BLaER1 (cell line): ENCODE measurements at regions not wholly inside any gene's neighbourhood (a gene's known extent, or its start where the extent isn't known, plus 50 kb on each side); places are given as distances from the start of the nearest gene placed in this dataset.
"Not testable (repeated sequence)": the region's sequence is repeated elsewhere in the genome, so short reads cannot be mapped to it uniquely, and the experiment has no call there.

Experiments used
- H3K27ac ChIP-seq: shearing (Covaris generic); formaldehyde crosslinking; 2 replicates; pipeline ENCODE4 v1.8.1; 2022
- H3K27me3 ChIP-seq: shearing (Covaris generic); formaldehyde crosslinking; 2 replicates; pipeline ENCODE4 v1.8.1; 2022
- H3K36me3 ChIP-seq: shearing (Covaris generic); formaldehyde crosslinking; 2 replicates; pipeline ENCODE4 v1.8.1; 2022
- H3K4me1 ChIP-seq: shearing (Covaris generic); formaldehyde crosslinking; 2 replicates; pipeline ENCODE4 v1.8.1; 2022
- H3K4me2 ChIP-seq: shearing (Covaris generic); formaldehyde crosslinking; 2 replicates; pipeline ENCODE4 v1.8.1; 2022
- H3K4me3 ChIP-seq: shearing (Covaris generic); formaldehyde crosslinking; 2 replicates; pipeline ENCODE4 v1.8.1; 2022
- H3K9ac ChIP-seq: shearing (Covaris generic); formaldehyde crosslinking; 2 replicates; pipeline ENCODE4 v1.8.1; 2022
- H3K9me3 ChIP-seq: shearing (Covaris generic); formaldehyde crosslinking; 2 replicates; pipeline ENCODE4 v1.8.1; 2022
- H4K20me1 ChIP-seq: shearing (Covaris generic); formaldehyde crosslinking; 2 replicates; pipeline ENCODE4 v1.8.1; 2022
- Cebpa-rat ChIP-seq: shearing (Covaris generic); IDR thresholded peaks from 2 replicates; pipeline ENCODE4 v1.8.1; 2022

GRCh38 chr6:66264376-66264775 lies 557.4 kb upstream of the EYS start:
- no peaks in the 10 kb centered on the region for H3K4me1 ChIP-seq
- no peaks in the 10 kb centered on the region for H3K27me3 ChIP-seq
- no peak overlapping the region for H3K4me3 ChIP-seq
- H3K9me3 ChIP-seq = peaks cover 6% of the 10 kb centered on the region
- no peak overlapping the region for H3K4me2 ChIP-seq
- TF ChIP-seq Cebpa-rat = no peak
- no peak overlapping the region for H3K9ac ChIP-seq
- H3K36me3 ChIP-seq = no peaks in the 10 kb centered on the region
- no peak overlapping the region for H3K27ac ChIP-seq
- no peaks in the 10 kb centered on the region for H4K20me1 ChIP-seq

- H3K27ac ChIP-seq, H3K36me3 ChIP-seq, H3K9ac ChIP-seq, H4K20me1 ChIP-seq, H3K4me1 ChIP-seq, H3K4me3 ChIP-seq, H3K27me3 ChIP-seq, H3K4me2 ChIP-seq: not testable (repeated sequence)
- peaks cover 18% of the 10 kb centered on the region for H3K9me3 ChIP-seq
Observed at GRCh38 chr6:66258731-66259487, 551.9 kb upstream of the EYS start.

GRCh38 chr6:66245231-66245630 lies 538.2 kb upstream of the EYS start:
- no peak for TF ChIP-seq Cebpa-rat

GRCh38 chr6:66238851-66239250 lies 531.8 kb upstream of the EYS start:
- no peaks in the 10 kb centered on the region for H4K20me1 ChIP-seq
- no peaks in the 10 kb centered on the region for H3K4me1 ChIP-seq
- no peaks in the 10 kb centered on the region for H3K27me3 ChIP-seq
- H3K9me3 ChIP-seq = no peaks in the 10 kb centered on the region
- TF ChIP-seq Cebpa-rat = no peak
- H3K4me2 ChIP-seq = no peak overlapping the region
- no peaks in the 10 kb centered on the region for H3K36me3 ChIP-seq
- H3K9ac ChIP-seq = no peak overlapping the region
- H3K27ac ChIP-seq = no peak overlapping the region
- H3K4me3 ChIP-seq = no peak overlapping the region

More at GRCh38 chr6:66245231-66245630, 538.2 kb upstream of the EYS start:
- Histone ChIP-seq H3K4me1 (no peaks in the 10 kb centered on the region), H3K4me3 (no peak overlapping the region), H3K9me3 (no peaks in the 10 kb centered on the region), H3K9ac (no peak overlapping the region), H3K4me2 (no peak overlapping the region), H3K27ac (no peak overlapping the region), H3K36me3 (no peaks in the 10 kb centered on the region), H3K27me3 (no peaks in the 10 kb centered on the region), H4K20me1 (no peaks in the 10 kb centered on the region)

- H4K20me1 ChIP-seq = no peaks in the 10 kb centered on the region
- TF ChIP-seq Cebpa-rat = no peak
- H3K27me3 ChIP-seq = no peaks in the 10 kb centered on the region
- H3K4me3 ChIP-seq = no peak overlapping the region
- H3K9me3 ChIP-seq = no peaks in the 10 kb centered on the region
- no peak overlapping the region for H3K9ac ChIP-seq
- no peak overlapping the region for H3K4me2 ChIP-seq
- no peak overlapping the region for H3K27ac ChIP-seq
- no peaks in the 10 kb centered on the region for H3K36me3 ChIP-seq
- no peaks in the 10 kb centered on the region for H3K4me1 ChIP-seq
Observed at GRCh38 chr6:66232890-66233289, 525.9 kb upstream of the EYS start.

- H3K27ac ChIP-seq = no peak overlapping the region
- H4K20me1 ChIP-seq = no peaks in the 10 kb centered on the region
- H3K4me2 ChIP-seq = no peak overlapping the region
- H3K9ac ChIP-seq = no peak overlapping the region
- no peak for TF ChIP-seq Cebpa-rat
- no peaks in the 10 kb centered on the region for H3K4me1 ChIP-seq
- no peaks in the 10 kb centered on the region for H3K36me3 ChIP-seq
- no peaks in the 10 kb centered on the region for H3K9me3 ChIP-seq
- no peak overlapping the region for H3K4me3 ChIP-seq
- no peaks in the 10 kb centered on the region for H3K27me3 ChIP-seq
Observed at GRCh38 chr6:66230591-66230990, 523.6 kb upstream of the EYS start.

- Histone ChIP-seq H3K4me3 (no peak overlapping the region), H3K9me3 (no peaks in the 10 kb centered on the region), H3K36me3 (no peaks in the 10 kb centered on the region), H3K4me1 (no peaks in the 10 kb centered on the region), H3K9ac (no peak overlapping the region), H3K4me2 (no peak overlapping the region), H4K20me1 (no peaks in the 10 kb centered on the region), H3K27me3 (no peaks in the 10 kb centered on the region), H3K27ac (no peak overlapping the region)
- TF ChIP-seq Cebpa-rat = no peak
Observed at GRCh38 chr6:66226109-66226508, 519.1 kb upstream of the EYS start.

DNA sequence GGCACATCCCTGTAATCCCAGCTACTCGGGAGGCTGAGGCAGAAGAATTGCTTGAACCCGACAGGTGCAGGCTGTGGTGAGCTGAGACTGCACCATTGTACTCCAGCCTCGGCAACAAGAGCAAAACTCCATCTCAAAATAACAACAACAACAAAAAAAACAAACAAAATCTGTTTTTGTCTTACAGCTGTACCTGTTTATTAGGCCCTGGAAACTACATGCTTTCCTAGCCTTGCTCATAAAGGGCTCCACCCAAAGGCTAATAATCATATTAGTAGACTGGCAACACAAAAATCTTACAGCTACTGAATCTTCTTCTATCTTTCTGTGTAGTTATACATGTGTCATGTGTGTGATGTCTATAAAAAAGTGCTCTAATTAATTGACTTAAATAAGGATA lies 503.9 kb upstream of the EYS start:
- H3K9me3 ChIP-seq = peaks cover 31% of the 10 kb centered on the region
- no peak overlapping the region for H3K9ac ChIP-seq
- no peak for TF ChIP-seq Cebpa-rat

DNA sequence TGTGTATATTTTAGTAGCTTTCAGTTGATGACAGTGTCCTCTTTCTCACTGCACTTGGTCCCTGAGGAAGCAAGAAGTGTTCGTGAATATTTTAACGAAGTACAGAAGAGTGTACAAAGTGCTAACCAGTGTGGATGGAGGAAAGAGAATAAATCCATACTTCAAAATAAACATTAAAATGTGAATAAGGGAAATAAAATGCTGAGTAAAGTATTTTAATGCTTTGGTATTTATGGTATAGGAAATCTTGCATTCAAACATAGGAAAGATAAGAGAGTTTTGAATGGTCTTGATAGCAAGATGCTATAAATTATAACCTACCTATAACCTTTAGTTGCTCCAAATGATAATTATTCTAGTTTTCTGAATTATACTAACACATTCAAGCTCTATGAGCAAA lies 493.4 kb upstream of the EYS start:
- TF ChIP-seq Cebpa-rat = no peak
- Histone ChIP-seq H3K27ac (no peak overlapping the region), H3K36me3 (no peaks in the 10 kb centered on the region), H3K9ac (no peak overlapping the region), H3K9me3 (peaks cover 12% of the 10 kb centered on the region), H3K27me3 (no peaks in the 10 kb centered on the region), H3K4me2 (no peak overlapping the region), H4K20me1 (no peaks in the 10 kb centered on the region), H3K4me3 (no peak overlapping the region), H3K4me1 (no peaks in the 10 kb centered on the region)

More for the DNA sequence above, 503.9 kb upstream of the EYS start:
- H3K36me3 ChIP-seq = no peaks in the 10 kb centered on the region
- H3K4me2 ChIP-seq = no peak overlapping the region
- no peak overlapping the region for H3K4me3 ChIP-seq
- H4K20me1 ChIP-seq = no peaks in the 10 kb centered on the region
- no peaks in the 10 kb centered on the region for H3K27me3 ChIP-seq
- no peak overlapping the region for H3K27ac ChIP-seq
- no peaks in the 10 kb centered on the region for H3K4me1 ChIP-seq

GRCh38 chr6:66199171-66199570 lies 492.1 kb upstream of the EYS start:
- peaks cover 12% of the 10 kb centered on the region for H3K9me3 ChIP-seq
- H3K4me3 ChIP-seq = no peak overlapping the region
- H4K20me1 ChIP-seq = no peaks in the 10 kb centered on the region
- no peak for TF ChIP-seq Cebpa-rat
- no peaks in the 10 kb centered on the region for H3K36me3 ChIP-seq
- H3K27ac ChIP-seq = no peak overlapping the region
- H3K4me2 ChIP-seq = no peak overlapping the region
- H3K4me1 ChIP-seq = no peaks in the 10 kb centered on the region
- no peak overlapping the region for H3K9ac ChIP-seq
- no peaks in the 10 kb centered on the region for H3K27me3 ChIP-seq
